ENCODE measurements at regions not wholly inside any gene's neighbourhood (a gene's known extent, or its start where the extent isn't known, plus 50 kb on each side); places are given as distances from the start of the nearest gene placed in this dataset.

GRCh38 chr6:9409126-9409525 is 973.8 kb upstream of the SLC35B3 start:
- DNase-seq (ENCODE audit: low read depth in 3 of 3) = no peak

DNA sequence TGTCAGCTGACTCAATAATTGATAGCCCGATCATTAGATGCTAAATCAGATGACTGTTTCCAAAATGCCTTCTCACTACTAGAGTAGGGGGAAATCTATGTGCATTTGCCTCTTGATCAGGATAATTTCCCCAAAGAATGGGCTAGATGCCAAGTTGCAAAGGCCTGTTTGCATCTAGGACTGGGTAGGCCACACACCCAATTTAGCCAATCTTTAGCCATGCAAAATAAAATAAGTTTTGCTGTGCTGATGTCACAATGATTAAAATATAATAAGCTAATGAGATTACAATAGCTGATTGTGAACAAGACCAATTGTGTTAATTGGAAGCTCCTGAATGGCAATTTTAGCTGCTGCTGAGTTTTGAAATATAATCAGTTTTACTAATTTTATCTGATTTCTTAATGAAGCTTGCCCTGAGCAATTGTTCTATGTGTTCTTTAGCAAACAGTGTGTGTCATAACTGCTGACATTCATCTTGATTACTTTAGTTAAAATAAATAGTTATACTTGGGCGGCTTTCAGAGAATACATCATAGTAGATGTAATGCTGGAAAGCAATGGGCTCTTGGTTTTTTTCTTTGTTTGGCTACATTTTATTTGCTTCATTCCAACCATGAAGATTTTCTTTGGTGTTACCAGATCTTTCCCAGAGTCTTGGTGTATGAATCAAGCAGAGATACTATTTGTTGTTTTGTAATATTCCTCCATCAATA is 973.2 kb upstream of the SLC35B3 start:
- DNase-seq (ENCODE audit: low read depth in 3 of 3) = no peak

- DNase-seq (ENCODE audit: low read depth in 3 of 3) = no peak
Observed at GRCh38 chr6:9405825-9406224, 970.5 kb upstream of the SLC35B3 start.

DNA sequence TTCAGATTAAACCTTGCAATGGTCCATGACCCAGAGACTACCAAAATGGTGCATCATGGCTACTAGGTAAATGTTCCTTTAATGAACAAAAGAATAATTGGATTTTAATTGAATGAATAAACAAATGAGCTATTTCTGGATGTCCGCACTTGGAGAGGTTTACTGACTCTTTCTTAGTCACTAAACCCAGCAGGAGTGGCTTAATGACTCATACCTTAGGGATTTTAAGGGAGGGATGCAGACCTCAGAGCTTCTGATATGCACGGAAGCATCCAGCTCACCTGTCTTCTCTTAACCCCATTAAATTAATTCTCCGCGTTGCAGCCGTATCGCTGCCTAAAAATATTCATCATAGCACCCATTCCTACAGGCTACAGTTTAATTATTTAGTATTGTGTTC is 970.0 kb upstream of the SLC35B3 start:
- no peak for DNase-seq (ENCODE audit: low read depth in 3 of 3)

DNA sequence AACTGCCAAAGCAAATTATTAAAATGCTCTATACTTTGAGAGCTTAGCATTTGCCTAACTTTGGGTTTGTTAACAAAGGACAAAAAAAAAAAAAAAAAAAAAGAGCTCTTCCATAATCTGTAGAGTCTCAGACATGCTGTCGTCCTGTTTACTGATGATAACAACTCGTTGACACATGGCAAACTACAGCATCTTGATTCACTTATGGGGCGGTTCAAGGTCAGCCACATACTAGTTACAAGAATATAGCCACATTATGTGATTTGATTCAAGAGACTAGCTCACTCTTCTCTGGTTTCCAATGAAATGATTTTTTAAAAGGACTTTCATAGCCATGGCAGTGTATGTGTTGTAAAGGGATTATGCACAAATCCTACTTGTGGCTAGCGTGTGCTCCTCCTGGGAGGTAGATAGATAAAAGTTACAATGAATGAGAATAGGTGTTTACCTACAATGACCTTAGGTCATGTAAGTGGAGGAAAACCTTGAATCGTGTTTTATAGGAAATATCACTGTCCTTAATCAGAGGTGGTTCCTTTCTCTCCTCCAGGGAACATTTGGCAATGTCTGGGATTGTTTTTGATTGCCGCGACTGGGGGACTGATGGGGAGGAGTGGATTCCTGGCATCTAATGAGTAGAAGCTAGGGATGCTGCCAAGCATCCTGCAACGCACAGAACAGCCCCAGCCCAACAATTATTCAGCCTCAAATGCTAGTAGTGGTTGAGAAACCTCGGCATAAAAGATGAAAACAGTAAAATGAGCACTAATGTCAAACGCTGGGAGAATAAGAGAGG is 969.2 kb upstream of the SLC35B3 start:
- no peak for DNase-seq (ENCODE audit: low read depth in 3 of 3)

GRCh38 chr6:9403736-9404135 is 968.4 kb upstream of the SLC35B3 start:
- no peak for DNase-seq (ENCODE audit: low read depth in 3 of 3)

DNA sequence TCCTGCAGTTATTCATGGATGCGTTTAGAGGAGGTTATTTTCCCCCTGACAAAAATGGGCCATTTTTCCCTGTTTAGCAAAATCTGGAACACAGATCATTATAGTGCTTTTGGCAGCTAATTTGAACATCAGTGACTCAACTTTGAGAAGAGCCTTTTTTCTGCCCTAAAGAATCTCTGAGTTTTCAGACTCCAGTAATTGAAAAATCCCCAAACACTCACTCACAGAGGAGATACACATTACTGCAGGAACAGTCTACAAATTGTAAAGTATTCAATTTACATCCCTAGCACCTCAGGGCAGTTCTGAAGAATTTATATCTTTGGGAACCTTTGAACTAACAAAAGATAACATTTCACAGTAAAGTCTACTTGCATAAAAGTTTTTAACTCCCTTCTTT is 966.6 kb upstream of the SLC35B3 start:
- no peak for DNase-seq (ENCODE audit: low read depth in 3 of 3)

- no peak for DNase-seq (ENCODE audit: low read depth in 3 of 3)
Observed at GRCh38 chr6:9399916-9400315, 964.6 kb upstream of the SLC35B3 start.

DNA sequence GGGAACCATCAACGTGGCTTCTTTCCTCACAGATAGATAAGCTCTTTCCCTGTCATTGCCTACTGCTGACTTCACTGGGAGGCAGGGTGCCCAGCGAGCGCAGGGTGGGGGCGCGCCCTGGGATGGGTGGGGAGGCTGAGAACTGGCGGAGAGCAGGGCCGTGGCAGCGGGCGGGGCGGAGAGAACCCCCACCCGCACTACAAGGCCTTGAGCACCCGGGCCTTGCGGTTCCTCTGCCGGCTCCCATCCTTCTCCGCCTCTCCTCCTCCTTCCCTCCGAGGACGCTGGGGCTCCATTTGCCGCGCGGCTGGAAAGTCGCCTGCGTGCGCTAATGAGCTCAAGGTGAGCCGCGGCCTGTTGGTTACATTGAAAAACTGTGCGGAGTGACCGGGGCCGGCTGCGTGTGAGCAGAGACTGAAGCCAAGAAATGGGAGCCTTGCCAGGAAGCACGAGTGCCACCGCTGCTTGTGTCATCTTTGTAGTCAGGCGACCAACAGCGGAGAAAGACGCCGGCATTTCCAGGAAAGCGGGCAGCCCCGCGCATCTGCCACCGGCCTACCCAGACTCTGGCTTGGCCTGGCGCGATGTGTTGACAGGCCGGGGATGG is 963.5 kb upstream of the SLC35B3 start:
- DNase-seq (ENCODE audit: low read depth in 3 of 3) = no peak

DNA sequence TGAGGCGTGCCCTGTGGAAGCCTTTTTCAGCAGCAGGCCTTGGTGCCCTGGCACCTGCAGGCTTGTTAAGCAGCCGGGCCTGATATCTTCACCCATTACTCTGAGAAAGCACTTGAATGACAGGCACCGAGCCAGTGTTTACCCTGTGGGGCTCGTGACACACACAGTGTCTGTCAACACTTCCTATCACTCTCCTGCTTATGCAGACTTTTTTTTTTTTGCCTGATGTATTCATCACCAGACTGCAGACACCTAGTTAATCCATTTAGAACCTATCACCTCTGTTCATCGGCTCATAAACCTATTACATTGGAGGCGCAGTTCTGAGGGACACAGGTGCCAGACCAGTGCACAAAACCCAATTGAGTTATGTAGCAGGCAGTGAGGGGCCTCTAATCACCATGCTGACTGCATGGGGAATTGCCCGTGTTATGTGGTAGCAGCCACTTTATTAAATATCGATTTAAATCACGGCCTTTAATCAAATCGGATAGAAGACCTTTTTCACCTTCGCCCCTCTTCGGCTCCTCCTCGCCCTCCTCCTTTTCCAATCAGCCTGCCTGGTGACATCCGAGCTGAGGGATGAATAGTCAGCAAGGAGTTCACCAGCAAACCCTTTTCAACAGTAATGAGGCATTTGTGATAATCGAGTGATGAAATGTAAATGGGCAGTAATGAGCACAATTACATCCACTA is 962.9 kb upstream of the SLC35B3 start:
- DNase-seq (ENCODE audit: low read depth in 3 of 3) = no peak

DNA sequence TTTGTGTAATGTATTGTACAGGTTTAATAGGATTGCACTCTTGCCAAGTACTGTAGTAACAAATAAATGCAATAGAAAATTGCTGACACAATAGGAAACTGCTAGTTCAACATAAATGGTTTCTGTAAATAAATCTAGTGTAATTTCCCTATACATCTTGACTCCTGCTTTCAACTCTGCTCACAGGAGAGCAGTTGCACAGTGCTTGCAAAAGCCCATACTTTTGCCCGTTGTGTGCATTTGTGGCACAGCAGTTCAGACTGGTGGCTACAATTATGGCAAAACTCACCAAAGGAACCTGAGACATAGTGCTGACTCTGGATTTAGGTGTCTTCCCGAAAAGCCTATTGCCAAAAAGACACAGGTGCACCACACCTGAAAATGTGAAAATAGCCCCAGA is 953.3 kb upstream of the SLC35B3 start:
- DNase-seq (ENCODE audit: low read depth in 3 of 3) = no peak

GRCh38 chr6:9380568-9380967 is 945.2 kb upstream of the SLC35B3 start:
- no peak for DNase-seq (ENCODE audit: low read depth in 3 of 3)

- DNase-seq (ENCODE audit: low read depth in 3 of 3) = no peak
Observed at GRCh38 chr6:9373308-9373707, 938.0 kb upstream of the SLC35B3 start.

DNA sequence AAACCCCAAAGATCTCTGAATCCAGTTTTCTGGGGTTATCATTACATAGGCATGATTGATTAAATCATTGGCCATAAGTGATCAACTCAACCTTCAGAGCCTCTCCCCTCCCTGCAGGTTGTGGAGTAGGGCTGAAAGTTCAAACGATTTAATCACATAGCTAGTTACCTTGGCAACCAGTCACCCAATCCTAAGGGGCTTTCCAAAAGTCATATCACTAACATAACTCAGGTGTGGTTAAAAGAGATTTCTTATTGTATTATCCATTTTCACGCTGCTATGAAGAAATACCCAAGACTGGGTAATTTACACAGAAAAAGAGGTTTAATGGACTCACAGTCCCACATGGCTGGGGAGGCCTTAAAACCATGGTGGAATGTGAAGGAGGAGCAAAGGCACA is 935.1 kb upstream of the SLC35B3 start:
- DNase-seq (ENCODE audit: low read depth in 3 of 3) = no peak

GRCh38 chr6:9365378-9365777 is 930.0 kb upstream of the SLC35B3 start:
- DNase-seq (ENCODE audit: low read depth in 3 of 3) = no peak

DNA sequence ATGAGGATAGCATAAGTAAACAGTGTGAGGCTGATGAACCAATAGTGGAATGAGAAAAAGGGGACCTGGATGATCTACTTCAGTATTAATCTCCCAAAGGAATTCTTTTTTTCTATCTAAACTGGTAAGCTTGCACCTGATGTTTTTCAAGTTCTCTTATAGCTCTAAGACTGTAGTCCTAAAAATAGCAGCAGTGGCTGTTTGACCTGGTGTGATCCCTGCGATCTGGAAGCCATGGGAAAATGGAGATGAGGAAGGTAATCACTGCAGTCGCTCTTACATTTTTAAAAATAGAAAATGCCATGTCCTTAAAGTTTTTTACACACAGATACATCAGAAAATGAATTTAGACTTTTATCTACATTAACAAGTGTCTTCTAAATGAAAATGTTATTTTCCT is 926.4 kb upstream of the SLC35B3 start:
- DNase-seq (ENCODE audit: low read depth in 3 of 3) = no peak

- DNase-seq (ENCODE audit: low read depth in 3 of 3) = no peak
Observed at GRCh38 chr6:9360881-9361280, 925.5 kb upstream of the SLC35B3 start.

GRCh38 chr6:9347608-9348007 is 912.3 kb upstream of the SLC35B3 start:
- no peak for DNase-seq (ENCODE audit: low read depth in 3 of 3)

DNA sequence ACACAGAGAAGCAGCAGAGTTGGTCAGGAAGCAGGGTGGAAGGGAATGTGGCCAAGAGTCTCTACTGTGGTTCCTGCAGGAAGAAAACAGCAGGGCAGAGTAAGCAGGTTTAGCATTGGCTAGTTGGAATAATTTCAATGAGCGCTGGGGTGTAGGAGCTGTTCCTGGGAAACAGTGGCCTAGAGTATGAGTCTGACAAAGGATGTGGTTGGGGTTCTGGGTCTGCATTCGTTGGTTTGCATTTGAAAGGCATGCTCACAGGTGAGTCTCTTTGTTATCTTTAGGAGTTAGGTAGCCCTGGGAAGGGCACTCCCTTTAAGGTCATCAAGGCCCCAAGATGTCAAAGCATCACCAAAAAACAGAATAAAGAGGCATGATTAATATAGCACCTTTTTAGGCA is 911.6 kb upstream of the SLC35B3 start:
- no peak for DNase-seq (ENCODE audit: low read depth in 3 of 3)

DNA sequence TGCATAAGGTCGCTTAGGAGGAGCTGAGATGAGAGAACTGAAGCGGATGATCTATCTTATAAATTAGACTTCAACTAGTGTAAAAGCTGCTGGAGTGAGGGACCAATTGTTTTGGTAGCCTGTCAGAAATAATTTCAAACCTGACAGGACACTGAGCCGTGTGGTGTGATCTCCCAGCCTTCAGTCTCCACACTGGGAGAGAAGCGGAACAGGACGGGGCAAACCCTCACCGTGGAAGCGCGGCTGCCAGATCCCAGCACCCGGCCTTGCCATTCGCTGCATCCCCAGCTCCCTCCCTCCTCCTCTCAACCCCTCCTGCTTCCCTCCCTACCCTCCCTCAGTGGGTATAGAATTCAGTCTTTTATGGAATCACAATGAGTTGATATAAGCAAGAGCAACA is 900.1 kb upstream of the SLC35B3 start:
- DNase-seq (ENCODE audit: low read depth in 3 of 3) = no peak

DNA sequence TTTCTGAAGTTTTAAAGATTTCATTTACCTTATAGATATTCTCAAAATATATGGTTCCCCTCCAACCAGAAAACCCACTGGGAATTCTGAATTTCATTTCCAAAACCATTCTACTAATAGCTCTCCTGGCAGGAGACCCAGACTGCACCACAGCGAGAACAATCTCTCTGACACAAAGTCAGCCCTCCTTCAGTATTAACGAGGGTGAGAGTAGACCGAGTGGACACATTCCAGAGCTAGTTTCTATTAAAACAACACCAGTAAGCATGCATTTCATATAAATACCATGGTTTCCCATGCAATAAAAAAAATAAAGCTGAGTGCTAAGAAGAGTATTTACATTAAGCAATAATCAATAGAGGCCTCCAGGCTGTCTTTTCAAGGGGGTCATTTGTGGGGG is 899.6 kb upstream of the SLC35B3 start:
- no peak for DNase-seq (ENCODE audit: low read depth in 3 of 3)

DNA sequence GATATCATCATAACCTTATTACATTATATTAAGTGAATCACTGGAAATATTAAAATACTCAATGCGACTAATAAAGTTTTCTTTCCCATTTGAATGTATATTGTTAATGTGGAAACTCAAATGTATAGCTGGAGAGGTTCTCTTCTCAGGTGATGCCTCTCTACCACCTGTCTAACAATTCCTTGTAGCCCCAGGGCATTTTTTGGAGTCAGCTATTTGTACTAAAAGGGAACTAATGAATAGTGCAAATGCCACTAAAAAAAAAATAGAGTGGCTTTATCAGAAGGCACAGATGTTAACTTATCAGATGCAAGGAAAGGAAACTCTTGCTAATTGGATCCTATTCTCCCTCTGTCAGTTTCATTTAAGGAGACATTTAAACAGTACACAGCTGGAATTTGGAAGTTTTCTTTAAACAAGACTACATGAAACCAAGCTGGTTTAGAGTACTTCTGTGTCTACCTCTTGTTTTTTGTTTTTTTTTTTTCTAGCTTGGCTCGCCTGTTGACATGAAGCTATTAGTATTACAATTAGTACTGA is 897.0 kb upstream of the SLC35B3 start:
- no peak for DNase-seq (ENCODE audit: low read depth in 3 of 3)
